ENCODE measurements at regions not wholly inside any gene's neighbourhood (a gene's known extent, or its start where the extent isn't known, plus 50 kb on each side); places are given as distances from the start of the nearest gene placed in this dataset.
"Not testable (repeated sequence)": the region's sequence is repeated elsewhere in the genome, so short reads cannot be mapped to it uniquely, and the experiment has no call there.

- DNase-seq (ENCODE audit: low read depth in 2 of 2): not testable (repeated sequence)
Observed at GRCh38 chr4:153106736-153107135, 97.5 kb upstream of the TRIM2 start.

GRCh38 chr4:153107246-153107645 is 97.0 kb upstream of the TRIM2 start:
- DNase-seq (ENCODE audit: low read depth in 2 of 2): no peak

- DNase-seq (ENCODE audit: low read depth in 2 of 2): no peak
Observed at GRCh38 chr4:153109296-153109849, 94.9 kb upstream of the TRIM2 start.

GRCh38 chr4:153110739-153111138 is 93.5 kb upstream of the TRIM2 start:
- DNase-seq (ENCODE audit: low read depth in 2 of 2): no peak

- DNase-seq (ENCODE audit: low read depth in 2 of 2): no peak
Observed at GRCh38 chr4:153111426-153112040, 92.7 kb upstream of the TRIM2 start.

- no peak for DNase-seq (ENCODE audit: low read depth in 2 of 2)
Observed at GRCh38 chr4:153112041-153112441, 92.2 kb upstream of the TRIM2 start.

- DNase-seq (ENCODE audit: low read depth in 2 of 2): no peak
Observed at GRCh38 chr4:153113061-153113837, 91.0 kb upstream of the TRIM2 start.

GRCh38 chr4:153113838-153114105 is 90.5 kb upstream of the TRIM2 start:
- DNase-seq (ENCODE audit: low read depth in 2 of 2): no peak

- peak in 1 of 2 donors; percentile 38 for DNase-seq (ENCODE audit: low read depth in 2 of 2)
Observed at GRCh38 chr4:153114771-153115321, 89.4 kb upstream of the TRIM2 start.

GRCh38 chr4:153115322-153116290 is 88.6 kb upstream of the TRIM2 start:
- DNase-seq (ENCODE audit: low read depth in 2 of 2): peak; percentile 53 to 65

- no peak for DNase-seq (ENCODE audit: low read depth in 2 of 2)
Observed at GRCh38 chr4:153116291-153116680, 88.0 kb upstream of the TRIM2 start.

- DNase-seq (ENCODE audit: low read depth in 2 of 2): no peak
Observed at GRCh38 chr4:153116801-153117200, 87.4 kb upstream of the TRIM2 start.

GRCh38 chr4:153117554-153117953 is 86.7 kb upstream of the TRIM2 start:
- DNase-seq (ENCODE audit: low read depth in 2 of 2): no peak

- no peak for DNase-seq (ENCODE audit: low read depth in 2 of 2)
Observed at GRCh38 chr4:153119626-153120025, 84.6 kb upstream of the TRIM2 start.

- no peak for DNase-seq (ENCODE audit: low read depth in 2 of 2)
Observed at GRCh38 chr4:153120235-153120634, 84.0 kb upstream of the TRIM2 start.

- DNase-seq (ENCODE audit: low read depth in 2 of 2): no peak
Observed at GRCh38 chr4:153122855-153123254, 81.4 kb upstream of the TRIM2 start.

GRCh38 chr4:153126137-153126536 is 78.1 kb upstream of the TRIM2 start:
- no peak for DNase-seq (ENCODE audit: low read depth in 2 of 2)

GRCh38 chr4:153127760-153128494 is 76.3 kb upstream of the TRIM2 start:
- DNase-seq (ENCODE audit: low read depth in 2 of 2): peak; percentile 75 to 84

- no peak for DNase-seq (ENCODE audit: low read depth in 2 of 2)
Observed at GRCh38 chr4:153131596-153131995, 72.6 kb upstream of the TRIM2 start.

- no peak for DNase-seq (ENCODE audit: low read depth in 2 of 2)
Observed at GRCh38 chr4:153137159-153137558, 67.1 kb upstream of the TRIM2 start.
